SKM-1 treated with dmso at 0.1 percent for 144 hours (cell line): ENCODE measurements at regions not wholly inside any gene's neighbourhood (a gene's known extent, or its start where the extent isn't known, plus 50 kb on each side); places are given as distances from the start of the nearest gene placed in this dataset.
"Not testable (repeated sequence)": the region's sequence is repeated elsewhere in the genome, so short reads cannot be mapped to it uniquely, and the experiment has no call there.

Experiments used
- DNase-seq: peaks from one replicate; lab custom pipeline; 2025; ENCODE audit not compliant: unreplicated experiment; lab: John Stamatoyannopoulos, UW

GRCh38 chr10:59460601-59461000 lies 98.3 kb upstream of the FAM13C start:
- no peak for DNase-seq

DNA sequence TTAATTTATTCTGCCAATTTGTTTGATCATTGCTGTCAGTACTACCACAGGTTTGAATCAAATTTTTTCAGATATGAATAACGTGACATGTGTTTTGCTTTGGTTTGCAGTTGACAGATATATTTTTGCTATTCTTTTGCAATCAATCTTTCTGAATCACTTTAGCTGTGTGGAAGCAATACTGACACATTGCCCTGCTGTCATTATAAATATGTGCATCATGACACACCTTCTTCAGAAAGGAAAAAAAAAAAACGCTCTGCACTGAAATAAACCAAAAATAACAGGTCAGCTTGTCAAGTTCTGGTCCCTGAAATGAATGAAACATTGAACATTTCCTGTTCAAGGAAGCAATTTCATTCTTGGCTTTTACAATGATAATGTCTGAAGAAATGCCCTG lies 93.8 kb upstream of the FAM13C start:
- DNase-seq: no peak

DNA sequence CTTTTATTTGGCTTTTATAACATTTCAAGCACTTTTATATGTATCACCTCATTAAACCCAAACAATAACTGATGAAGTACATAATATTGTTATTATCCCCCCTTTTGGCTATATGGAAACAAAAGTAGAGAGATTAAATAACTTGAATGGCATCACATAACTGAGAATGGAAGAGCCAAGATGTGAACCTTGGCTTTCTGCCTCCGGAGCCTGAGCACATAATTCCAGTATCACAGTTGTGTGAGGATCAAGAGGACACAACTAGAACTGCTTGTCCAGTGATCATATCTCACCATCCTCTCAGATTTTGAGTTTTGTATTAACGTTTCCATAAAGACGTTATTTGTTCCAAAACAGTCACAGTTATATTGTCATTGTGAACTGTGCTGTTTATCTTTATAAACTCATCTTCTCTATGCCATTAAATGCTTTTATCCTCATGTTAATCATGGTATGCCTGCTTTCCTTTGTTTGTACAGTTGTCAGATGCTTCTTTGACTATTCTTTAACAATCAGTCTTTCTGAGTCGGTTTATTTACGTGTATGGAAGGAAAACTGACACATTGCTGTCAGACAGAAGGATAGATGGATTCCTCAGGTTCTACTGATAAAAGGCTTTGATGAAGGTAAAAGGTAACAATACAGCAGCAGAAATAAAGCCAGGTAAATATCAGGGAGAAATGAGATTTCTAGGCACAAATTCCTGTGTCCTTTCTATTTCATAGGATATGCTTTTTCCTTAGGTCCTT lies 92.0 kb upstream of the FAM13C start:
- DNase-seq: no peak

DNA sequence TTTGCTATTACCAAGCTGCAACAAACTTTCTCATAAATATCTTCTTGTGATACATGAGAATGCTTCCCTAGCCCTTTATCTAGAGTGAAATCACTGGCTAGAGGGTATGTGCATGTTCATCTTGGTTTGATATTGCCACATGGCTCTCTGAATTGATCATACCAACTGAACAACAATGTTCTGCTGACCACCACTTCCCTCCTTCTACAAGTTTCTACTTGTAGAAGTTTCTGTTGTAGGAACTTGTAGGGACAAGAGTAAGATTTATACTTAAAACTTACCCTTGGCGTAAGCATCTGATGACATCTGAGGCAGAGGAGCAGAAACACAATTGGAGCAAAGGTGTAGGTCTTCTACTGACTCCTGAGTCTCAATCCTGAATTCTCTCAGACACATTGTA lies 86.3 kb upstream of the FAM13C start:
- no peak for DNase-seq

- DNase-seq: no peak
These were observed 73.4 kb upstream of the FAM13C start for GRCh38 chr10:59435707-59436106.

DNA sequence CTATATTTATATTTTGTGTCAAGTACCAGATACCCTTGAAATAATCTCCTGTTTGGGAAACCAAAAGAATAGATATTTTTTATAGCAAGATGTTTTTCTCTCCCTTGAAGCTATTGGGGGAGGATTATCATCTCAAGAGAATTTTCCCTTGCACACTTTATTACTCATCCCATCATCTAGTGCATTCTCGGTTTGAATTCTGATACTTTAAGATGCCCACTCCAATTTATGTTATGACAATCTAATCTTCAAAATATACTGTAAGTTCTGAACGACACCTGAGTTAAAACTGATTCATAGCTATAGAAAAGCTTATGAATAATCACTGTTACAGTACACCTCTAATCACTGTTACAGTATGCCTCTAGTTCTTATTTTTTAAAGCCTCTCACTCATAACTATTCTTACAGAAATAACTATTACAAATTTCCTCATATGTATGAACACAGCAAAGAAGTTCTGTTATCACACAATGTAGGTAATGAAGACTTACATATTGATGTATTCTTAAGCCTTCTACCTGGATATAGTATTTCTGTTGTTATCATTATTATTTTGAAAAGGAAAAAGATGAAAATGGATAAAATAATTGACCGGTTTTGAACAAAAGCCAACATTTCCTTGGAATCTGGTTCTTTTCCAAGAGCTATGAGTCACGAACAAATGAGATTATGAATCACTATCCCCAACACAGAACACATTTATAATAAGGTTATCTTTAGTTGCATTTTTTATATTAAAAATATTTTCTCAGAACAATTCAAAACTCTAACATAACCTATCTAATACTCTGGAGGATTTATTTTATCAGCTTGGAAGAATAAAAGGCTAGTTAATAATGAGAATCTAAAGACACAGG lies 72.3 kb upstream of the FAM13C start:
- DNase-seq: no peak

DNA sequence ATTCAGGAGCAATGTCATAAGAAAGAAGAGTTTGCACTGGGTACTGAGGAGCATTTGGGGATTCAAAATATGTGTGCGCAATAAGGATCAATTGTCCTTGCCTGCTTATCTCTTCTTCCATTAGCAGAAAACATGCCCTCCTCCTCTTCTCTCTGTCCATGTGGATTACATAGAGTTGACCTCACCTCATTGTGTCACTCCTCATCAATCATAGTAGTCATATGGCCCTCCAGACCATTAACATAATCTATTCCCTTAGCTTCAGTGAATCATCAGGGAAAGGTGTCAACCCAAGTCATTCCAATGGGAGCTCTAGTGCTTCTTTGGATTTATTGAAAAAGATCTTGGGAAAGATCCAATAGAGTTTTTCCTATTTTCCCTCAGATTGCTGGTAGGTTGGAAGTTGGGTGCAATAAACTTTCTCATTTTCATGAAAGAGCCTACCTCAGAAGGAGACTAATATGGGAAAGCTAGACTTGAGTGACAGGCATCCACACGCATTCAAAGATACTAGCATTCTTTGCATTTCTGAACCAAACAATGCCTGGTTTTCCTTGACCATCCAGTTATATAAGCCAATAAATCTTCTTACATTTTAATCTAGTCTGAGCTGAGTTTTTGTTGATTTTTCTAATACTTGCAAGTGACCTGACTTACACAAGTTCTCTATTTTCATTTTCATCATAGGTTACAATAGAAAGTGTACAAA lies 71.5 kb upstream of the FAM13C start:
- DNase-seq: no peak

DNA sequence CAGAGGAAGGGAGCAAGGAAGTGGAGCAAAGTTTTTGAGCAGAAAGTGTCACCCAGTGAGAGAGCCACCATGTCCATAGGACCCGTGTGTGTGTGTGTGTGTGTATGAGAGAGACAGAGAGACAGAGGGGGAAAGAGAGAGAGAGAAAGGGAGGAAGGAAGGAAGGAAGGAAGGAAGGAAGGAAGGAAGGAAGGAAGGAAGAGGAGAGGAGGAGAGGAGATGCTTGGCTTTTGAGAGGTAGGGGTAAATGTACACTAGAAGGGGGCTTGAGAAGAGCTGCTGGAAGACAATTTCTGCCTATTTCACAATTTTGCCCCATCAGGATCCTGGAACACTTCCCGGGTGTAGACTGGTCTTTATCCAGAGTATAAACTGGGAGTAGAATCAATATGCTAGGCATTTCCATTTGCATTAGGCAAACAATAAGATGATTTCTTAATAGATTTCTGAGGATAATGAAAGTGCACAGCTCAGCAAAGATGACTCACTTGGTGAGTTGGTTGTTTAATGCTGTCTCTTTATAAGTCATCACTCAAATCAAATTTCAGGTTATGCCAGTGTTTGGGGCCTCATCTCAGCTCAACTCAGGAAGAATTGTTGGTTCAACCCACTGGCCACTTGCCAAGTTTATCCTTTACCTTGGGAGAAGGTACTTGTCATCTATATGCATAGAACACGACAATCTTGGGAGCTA lies 70.0 kb upstream of the FAM13C start:
- no peak for DNase-seq

DNA sequence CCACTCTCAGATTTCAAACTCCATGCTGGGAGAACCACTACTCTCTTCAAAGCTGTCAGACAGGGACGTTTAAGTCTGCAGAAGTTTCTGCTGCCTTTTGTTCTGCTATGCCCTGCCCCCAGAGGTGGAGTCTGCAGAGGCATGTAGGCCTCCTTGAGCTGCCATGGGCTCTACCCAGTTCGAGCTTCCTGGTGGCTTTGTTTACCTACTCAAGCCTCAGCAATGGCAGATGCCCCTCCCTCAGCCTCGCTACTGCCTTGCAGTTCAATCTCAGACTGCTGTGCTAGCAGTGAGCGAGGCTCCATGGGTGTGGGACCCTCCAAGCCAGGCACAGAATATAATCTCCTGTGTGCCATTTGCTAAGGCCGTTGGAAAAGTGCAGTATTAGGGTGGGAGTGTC lies 51.4 kb upstream of the FAM13C start:
- DNase-seq: not testable (repeated sequence)
